Uterus (tissue), 2 donors: ENCODE measurements at regions not wholly inside any gene's neighbourhood (a gene's known extent, or its start where the extent isn't known, plus 50 kb on each side); places are given as distances from the start of the nearest gene placed in this dataset.

Source experiments
- POLR2A ChIP-seq, 2 donors: fragments of 450-650 bp; IDR thresholded peaks; one replicate each; pipeline ENCODE4 v1.6.1; 2016; ENCODE audit warnings: antibody characterized with exemption in 2 of 2, mild to moderate bottlenecking in 1 of 2, moderate library complexity in 1 of 2
- TF ChIP-seq, protein P1 (sequence below), 4 experiments: fragments of 200-600 bp in 2 of 4; fragments of 450-650 bp in 2 of 4; sonication (generic) in 2 of 4; IDR thresholded peaks; one replicate each; pipeline ENCODE4 v1.5.1; 2016 to 2019; ENCODE audit warnings: antibody characterized with exemption in 4 of 4, mild to moderate bottlenecking in 2 of 4, moderate library complexity in 1 of 4

- TF ChIP-seq, protein P1, sequence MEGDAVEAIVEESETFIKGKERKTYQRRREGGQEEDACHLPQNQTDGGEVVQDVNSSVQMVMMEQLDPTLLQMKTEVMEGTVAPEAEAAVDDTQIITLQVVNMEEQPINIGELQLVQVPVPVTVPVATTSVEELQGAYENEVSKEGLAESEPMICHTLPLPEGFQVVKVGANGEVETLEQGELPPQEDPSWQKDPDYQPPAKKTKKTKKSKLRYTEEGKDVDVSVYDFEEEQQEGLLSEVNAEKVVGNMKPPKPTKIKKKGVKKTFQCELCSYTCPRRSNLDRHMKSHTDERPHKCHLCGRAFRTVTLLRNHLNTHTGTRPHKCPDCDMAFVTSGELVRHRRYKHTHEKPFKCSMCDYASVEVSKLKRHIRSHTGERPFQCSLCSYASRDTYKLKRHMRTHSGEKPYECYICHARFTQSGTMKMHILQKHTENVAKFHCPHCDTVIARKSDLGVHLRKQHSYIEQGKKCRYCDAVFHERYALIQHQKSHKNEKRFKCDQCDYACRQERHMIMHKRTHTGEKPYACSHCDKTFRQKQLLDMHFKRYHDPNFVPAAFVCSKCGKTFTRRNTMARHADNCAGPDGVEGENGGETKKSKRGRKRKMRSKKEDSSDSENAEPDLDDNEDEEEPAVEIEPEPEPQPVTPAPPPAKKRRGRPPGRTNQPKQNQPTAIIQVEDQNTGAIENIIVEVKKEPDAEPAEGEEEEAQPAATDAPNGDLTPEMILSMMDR (IDR thresholded peaks at IDR 0.05): no peak
- no peak for TF ChIP-seq POLR2A (IDR thresholded peaks at IDR 0.05)
These were observed 188.2 kb upstream of the XIRP2 start for GRCh38 chr2:166700079-166700478.
